SK-N-MC (cell line): ENCODE measurements at regions not wholly inside any gene's neighbourhood (a gene's known extent, or its start where the extent isn't known, plus 50 kb on each side); places are given as distances from the start of the nearest gene placed in this dataset.
A peak's percentile ranks its signal among the peaks of the same experiment; 100 is the strongest.

ENCODE experiments used
- DNase-seq: peaks from one replicate; pipeline ENCODE4 v3.0.0-alpha.2; 2011; ENCODE audit warnings: low read depth, low spot score
- H3K27ac ChIP-seq: fragments of 200-600 bp; sonication (generic); 2 replicates; pipeline ENCODE4 v1.5.1; 2016; ENCODE audit warnings: mixed run types
- H3K36me3 ChIP-seq: fragments of 200-600 bp; sonication (generic); 2 replicates; pipeline ENCODE4 v1.6.1; 2017; ENCODE audit warnings: antibody characterized with exemption, low read length, mixed read lengths; ENCODE audit not compliant: insufficient read depth
- H3K4me3 ChIP-seq: fragments of 200-600 bp; sonication (generic); 2 replicates; pipeline ENCODE4 v1.5.1; 2016
- H3K9ac ChIP-seq: fragments of 200-600 bp; sonication (generic); 2 replicates; pipeline ENCODE4 v1.8.0; 2017; ENCODE audit warnings: mixed run types, mixed read lengths; ENCODE audit not compliant: insufficient read length
- H3K9me3 ChIP-seq: fragments of 200-600 bp; sonication (generic); 2 replicates; pipeline ENCODE4 v1.6.1; 2017; ENCODE audit warnings: low read depth, mild to moderate bottlenecking, antibody characterized with exemption, low read length, moderate library complexity, mixed read lengths
- EZH2 ChIP-seq: fragments of 200-600 bp; sonication (generic); IDR thresholded peaks from one replicate; pipeline ENCODE4 v1.6.1; 2017; ENCODE audit warnings: antibody characterized with exemption
- FOXP2 ChIP-seq: optimal IDR thresholded peaks from 2 replicates; pipeline ENCODE3; 2011; ENCODE audit warnings: mild to moderate bottlenecking, moderate library complexity; ENCODE audit not compliant: insufficient read depth; ENCODE audit errors: extremely low read length, control extremely low read depth
- POLR2AphosphoS5 ChIP-seq: IDR thresholded peaks from 2 replicates; pipeline ENCODE4 v1.6.1; 2012; ENCODE audit warnings: mild to moderate bottlenecking, low read depth, low read length, borderline replicate concordance

DNA sequence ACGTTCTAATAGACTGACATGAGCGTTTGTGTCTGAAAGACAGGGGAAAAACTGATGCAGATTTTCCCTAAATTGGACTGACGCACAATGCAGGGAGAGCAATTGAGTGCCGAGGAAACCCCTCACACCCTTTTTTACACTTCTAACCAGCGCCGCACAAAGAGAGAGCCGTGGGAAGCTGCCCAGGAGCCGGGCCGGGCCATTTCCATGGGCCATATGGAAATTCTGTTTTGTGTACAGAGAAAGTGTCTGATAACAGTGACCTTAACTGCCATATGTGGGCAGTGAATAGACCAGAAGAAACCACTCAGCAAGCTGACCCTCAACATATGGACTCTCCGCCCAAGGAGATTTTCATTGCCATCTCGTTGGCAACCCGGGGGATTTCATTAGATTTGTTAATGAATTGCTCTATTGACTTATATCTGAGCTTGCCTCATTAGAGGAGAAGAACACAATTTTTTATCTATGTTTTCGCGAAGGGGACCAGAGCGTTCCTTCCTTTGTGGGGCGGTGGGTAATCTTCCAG is 225.9 kb upstream of the IRX3 start:
- no peaks in the 10 kb centered on the region for H3K9me3 ChIP-seq
- H3K36me3 ChIP-seq, result no peaks in the 10 kb centered on the region
- no peak overlapping the region for H3K27ac ChIP-seq
- no peak overlapping the region for H3K4me3 ChIP-seq
- no peak for DNase-seq
- TF ChIP-seq EZH2 (no peak), POLR2AphosphoS5 (no peak), FOXP2 (no peak)
- no peak overlapping the region for H3K9ac ChIP-seq

DNA sequence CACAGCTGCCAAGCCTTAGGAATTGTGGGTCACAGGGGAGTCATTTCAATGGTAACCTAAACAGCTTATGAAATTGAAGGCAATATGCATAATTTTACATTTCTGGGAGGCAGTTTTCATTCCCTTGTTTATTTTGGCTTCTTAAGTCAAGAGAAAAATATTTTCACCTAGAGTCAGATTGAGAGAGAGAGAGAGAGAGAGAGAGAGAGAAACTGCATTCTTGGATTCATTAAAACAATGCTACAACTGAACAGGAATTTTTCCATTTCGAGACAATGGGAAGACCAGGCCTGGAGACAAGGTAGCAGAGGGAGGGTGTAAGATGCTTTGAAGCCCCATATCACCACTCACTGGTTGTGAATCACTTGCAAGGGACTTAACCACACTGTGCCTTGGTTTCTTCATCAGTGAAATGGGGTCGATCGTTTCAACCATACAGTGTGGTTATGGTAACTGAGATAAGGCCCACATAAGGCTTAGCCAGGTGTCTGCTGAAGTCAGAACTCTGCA is 224.7 kb upstream of the IRX3 start:
- no peak for TF ChIP-seq EZH2
- TF ChIP-seq POLR2AphosphoS5, result no peak
- TF ChIP-seq FOXP2, result no peak

GRCh38 chr16:54510685-54511221 is 224.2 kb upstream of the IRX3 start:
- Histone ChIP-seq H3K4me3 (no peak overlapping the region), H3K9ac (no peak overlapping the region), H3K9me3 (no peaks in the 10 kb centered on the region), H3K36me3 (no peaks in the 10 kb centered on the region), H3K27ac (no peak overlapping the region)
- TF ChIP-seq POLR2AphosphoS5 (no peak), FOXP2 (no peak), EZH2 (no peak)
- no peak for DNase-seq

More for the DNA sequence above, 224.7 kb upstream of the IRX3 start:
- H3K36me3 ChIP-seq, result no peaks in the 10 kb centered on the region
- DNase-seq, result no peak
- no peak overlapping the region for H3K4me3 ChIP-seq
- H3K9me3 ChIP-seq, result no peaks in the 10 kb centered on the region
- no peak overlapping the region for H3K27ac ChIP-seq
- H3K9ac ChIP-seq, result no peak overlapping the region

DNA sequence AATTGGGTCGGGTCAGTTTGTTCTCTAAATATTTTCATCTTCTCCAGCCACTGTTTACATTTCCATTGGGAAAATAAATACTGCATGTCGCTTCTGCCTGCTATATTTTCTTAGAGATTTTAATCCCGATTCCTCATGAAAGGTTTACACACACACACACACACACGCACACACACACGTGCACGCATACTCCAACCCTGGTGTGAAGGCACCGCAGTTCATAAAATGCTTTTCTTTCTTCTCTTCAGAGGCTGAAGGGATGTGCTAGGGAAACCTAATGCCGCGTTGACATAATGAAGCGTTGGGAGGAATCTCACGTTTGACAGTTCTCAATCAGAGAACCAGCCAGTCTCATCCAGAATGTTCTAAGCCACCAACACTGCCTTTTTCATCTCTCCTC is 222.9 kb upstream of the IRX3 start:
- H3K4me3 ChIP-seq, result no peak overlapping the region
- TF ChIP-seq EZH2, result no peak
- TF ChIP-seq POLR2AphosphoS5, result no peak
- TF ChIP-seq FOXP2, result no peak
- H3K27ac ChIP-seq, result no peak overlapping the region
- no peaks in the 10 kb centered on the region for H3K9me3 ChIP-seq
- no peak for DNase-seq
- H3K36me3 ChIP-seq, result no peaks in the 10 kb centered on the region
- no peak overlapping the region for H3K9ac ChIP-seq

DNA sequence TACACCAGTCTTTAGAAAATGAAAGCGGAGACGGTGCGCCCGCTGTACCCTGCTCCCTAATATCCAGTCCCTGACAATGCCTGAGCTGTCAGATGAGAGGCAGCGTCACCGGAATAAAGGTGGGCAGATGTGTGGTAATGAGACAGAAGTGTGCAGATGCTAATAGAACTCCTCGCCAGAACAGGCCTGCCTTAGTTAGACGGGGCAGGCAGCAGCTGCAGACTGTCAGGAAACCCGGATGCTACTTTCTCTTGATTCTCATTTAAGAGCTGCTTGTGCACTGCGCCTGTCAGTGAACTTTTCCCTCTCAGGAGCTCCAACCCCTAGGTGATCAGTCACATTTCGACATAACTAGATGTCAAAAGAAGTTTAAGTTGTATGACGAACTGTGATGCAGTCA is 221.8 kb upstream of the IRX3 start:
- Histone ChIP-seq H3K9ac (no peak overlapping the region), H3K4me3 (no peak overlapping the region), H3K36me3 (no peaks in the 10 kb centered on the region), H3K27ac (no peak overlapping the region), H3K9me3 (no peaks in the 10 kb centered on the region)
- TF ChIP-seq EZH2, result no peak
- no peak for TF ChIP-seq POLR2AphosphoS5
- no peak for TF ChIP-seq FOXP2
- no peak for DNase-seq

DNA sequence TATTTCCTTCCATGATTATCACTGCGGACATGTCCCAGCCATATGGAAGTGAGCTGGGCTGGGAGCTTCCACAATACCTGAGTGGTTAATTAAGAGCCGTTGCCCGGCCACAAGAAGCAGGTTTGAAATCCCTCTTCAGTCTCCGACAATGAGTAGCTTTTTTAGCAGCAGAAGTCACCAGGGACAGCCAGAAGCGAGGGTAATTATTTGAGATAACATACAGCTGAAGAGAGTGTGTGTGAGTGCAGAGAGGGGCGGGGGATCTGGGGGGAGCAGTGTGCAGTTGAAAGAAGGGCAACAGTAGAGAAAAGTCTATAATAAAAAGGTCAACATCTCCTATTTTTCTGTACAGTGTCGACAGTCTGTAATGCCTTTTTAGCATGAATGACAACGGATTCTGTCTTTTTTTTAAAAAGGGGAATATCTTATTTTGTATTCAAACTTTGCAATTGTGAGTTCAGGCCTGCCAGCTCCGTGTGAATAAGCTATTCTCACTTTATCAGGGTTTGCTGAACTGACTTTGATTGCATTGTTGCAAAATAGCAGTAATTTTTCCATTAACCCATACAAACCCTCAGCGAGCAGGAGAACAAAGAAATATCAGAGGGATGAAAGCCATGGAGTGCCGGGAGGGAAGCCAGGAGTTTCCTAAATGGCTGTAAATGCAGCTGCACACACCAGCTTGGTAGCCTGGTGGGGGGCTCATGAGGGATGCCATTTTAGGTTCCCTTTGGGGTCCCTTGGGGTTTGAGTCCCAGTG is 220.3 kb upstream of the IRX3 start:
- DNase-seq, result no peak
- no peaks in the 10 kb centered on the region for H3K9me3 ChIP-seq
- TF ChIP-seq POLR2AphosphoS5 (no peak), FOXP2 (no peak), EZH2 (no peak)

DNA sequence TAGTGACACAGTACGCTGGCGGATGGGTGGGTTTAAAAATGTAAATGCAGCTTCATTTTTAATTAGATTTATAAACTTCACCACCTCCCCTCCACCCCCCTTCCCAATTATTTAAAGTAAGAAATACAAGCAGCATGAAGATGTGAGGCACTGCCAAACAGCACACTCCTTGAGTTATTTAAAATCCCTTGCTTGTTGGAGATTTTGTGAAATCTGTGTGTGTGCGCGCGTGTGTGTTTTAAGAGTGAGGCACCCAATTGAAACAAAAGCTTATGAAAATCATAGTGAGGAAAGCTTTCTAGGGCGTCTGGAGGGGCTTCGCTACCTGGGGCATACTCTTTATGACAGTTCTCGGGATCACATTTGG is 219.6 kb upstream of the IRX3 start:
- H3K9me3 ChIP-seq, result no peaks in the 10 kb centered on the region
- H3K27ac ChIP-seq, result no peak overlapping the region
- no peak for DNase-seq
- no peak overlapping the region for H3K9ac ChIP-seq
- no peaks in the 10 kb centered on the region for H3K36me3 ChIP-seq
- TF ChIP-seq POLR2AphosphoS5, result no peak
- TF ChIP-seq EZH2, result no peak
- no peak for TF ChIP-seq FOXP2
- no peak overlapping the region for H3K4me3 ChIP-seq

More for the DNA sequence above, 220.3 kb upstream of the IRX3 start:
- 0 out of 2 replicates have a peak overlapping the region, but pooled peaks have one; percentile 12 for H3K4me3 ChIP-seq
- no peaks in the 10 kb centered on the region for H3K36me3 ChIP-seq
- H3K27ac ChIP-seq, result no peak overlapping the region; the same call in 1 of the 2 replicates
- H3K9ac ChIP-seq, result no peak overlapping the region

GRCh38 chr16:54505549-54506213 is 219.1 kb upstream of the IRX3 start:
- H3K4me3 ChIP-seq, result no peak overlapping the region
- no peak for DNase-seq
- peak overlapping the region; percentile 57; the same call in 1 of the 2 replicates for H3K27ac ChIP-seq

More at GRCh38 chr16:54505549-54506213, 219.1 kb upstream of the IRX3 start:
- H3K36me3 ChIP-seq, result no peaks in the 10 kb centered on the region
- no peak overlapping the region for H3K9ac ChIP-seq
- H3K9me3 ChIP-seq, result no peaks in the 10 kb centered on the region
- TF ChIP-seq POLR2AphosphoS5 (no peak), EZH2 (no peak), FOXP2 (no peak)
